SKM-1 (cell line): ENCODE measurements at regions not wholly inside any gene's neighbourhood (a gene's known extent, or its start where the extent isn't known, plus 50 kb on each side); places are given as distances from the start of the nearest gene placed in this dataset.

ENCODE experiments used
- DNase-seq: peaks from one replicate; lab custom pipeline; 2025; ENCODE audit not compliant: unreplicated experiment; lab: John Stamatoyannopoulos, UW

DNA sequence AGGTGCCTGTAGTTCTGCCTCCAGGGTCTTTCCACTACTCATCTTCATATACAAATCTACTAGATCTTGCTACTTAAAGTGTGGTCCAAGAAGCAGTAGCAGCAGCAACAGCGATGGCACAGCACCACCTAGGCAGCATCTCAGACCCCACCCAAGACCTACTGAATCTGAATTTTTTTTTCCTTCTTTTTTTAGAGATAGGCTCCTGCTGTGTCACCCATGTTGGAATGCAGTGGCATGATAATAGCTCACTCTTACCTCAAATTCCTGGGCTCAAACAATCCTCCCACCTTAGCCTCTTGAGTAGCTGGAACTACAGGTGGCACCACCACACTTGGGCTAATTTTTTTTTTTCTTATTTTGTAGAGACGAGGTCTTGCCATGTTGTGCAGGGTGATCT is 346.7 kb upstream of the TGFBR2 start:
- no peak for DNase-seq

DNA sequence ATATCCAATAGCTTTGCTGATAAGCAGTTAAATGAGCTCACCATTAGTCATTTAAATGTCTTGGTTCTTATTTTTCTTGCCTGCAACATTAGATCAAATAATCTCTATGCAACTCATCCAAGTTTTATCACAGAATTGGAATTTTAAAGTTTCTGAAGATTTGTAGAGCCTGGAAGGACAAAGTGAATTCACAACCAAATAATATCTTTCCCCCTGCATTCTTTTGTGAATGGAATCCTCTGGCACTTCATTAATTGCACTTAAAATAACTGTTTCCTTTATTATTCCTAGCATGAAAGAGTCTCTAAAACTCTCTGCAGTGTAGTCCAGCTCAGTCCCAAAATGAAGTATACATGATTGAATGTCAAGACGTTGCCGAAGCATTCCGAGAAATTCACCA is 345.6 kb upstream of the TGFBR2 start:
- DNase-seq, result no peak

DNA sequence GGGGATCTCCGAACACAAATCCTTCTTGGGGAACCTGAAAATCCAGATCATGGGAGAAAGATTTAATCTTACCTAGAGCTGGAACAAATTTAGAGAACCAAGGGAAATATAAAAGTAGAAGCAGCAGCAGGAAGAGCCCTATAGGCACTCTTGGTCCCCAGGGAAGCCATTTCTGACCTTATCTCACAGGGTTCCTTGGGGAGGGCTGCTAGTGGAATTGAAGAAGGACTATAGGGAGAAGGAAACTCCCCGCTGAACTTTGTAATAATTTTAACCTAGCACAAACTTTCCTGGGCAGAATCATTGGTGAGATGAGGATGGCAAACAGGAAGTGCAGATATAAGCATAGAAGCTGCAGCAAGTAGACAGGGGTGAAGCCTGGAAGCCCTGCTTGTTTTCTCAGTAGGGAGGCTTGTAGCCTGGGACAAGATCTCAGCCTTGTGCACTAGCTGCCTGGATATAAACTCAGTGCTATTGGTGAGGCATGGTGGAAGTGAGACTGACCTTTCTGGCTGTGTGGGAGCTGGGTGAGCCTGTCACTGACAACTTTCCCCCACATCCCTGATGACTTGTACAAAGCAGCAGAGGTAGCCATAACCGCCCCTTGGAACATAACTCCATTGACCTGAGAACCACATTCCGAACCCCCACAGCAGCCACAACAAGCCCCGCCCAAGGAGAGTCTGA is 343.0 kb upstream of the TGFBR2 start:
- no peak for DNase-seq

DNA sequence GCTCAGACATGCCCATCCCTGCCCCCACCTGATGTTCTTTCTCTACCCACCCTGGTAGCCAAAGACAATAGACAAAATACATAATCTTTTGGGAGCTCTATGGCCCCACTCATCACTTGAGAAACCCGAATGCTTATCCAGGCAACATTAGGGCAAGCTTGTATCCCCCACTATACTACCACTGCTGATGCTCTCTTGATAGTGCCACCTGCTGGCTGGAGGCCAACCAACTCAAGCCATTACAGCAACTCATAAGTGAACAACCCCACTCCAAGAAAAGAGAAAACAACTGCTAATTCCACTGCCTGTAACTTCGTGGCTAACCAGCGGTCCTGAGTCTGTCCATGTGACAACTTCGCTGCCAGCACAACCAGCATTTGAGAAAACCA is 342.5 kb upstream of the TGFBR2 start:
- no peak for DNase-seq

DNA sequence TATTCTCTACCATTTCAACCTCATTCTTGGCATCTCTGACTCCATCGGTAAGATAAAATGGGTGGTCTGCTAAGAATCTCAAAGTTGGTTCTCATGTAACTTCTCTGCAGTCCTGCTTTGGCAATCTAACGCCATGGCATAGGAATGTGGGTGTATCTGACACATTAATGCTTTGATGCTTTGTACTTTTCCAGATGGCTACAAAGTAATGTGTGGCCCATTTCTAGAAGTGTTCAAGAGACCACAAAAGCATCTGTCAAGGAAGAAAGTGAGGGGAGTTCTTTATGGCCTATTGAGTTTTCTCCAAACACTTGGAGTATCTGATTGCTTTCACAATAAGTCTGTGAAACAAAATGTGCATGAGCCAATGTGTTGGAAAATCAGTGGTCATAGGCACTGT is 339.9 kb upstream of the TGFBR2 start:
- DNase-seq, result no peak

DNA sequence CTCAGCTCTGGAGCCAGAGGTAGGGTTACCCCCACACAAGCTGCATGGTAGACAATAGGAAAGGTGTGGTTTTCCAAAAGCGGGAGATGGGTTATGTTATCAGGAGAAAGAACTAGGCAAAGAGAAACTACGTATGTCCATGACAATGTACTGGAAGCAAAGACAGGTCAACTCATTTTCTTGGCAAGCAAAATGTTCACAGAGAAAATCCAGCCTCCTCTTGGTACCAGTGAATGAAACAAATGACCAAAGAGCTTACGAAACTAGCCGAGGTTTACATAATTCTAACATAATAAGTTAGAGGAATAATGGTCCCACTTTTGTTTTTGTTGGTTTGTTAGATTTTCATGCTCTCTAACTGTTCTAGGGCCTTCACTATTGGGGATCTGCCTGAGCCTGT is 338.1 kb upstream of the TGFBR2 start:
- DNase-seq, result no peak

DNA sequence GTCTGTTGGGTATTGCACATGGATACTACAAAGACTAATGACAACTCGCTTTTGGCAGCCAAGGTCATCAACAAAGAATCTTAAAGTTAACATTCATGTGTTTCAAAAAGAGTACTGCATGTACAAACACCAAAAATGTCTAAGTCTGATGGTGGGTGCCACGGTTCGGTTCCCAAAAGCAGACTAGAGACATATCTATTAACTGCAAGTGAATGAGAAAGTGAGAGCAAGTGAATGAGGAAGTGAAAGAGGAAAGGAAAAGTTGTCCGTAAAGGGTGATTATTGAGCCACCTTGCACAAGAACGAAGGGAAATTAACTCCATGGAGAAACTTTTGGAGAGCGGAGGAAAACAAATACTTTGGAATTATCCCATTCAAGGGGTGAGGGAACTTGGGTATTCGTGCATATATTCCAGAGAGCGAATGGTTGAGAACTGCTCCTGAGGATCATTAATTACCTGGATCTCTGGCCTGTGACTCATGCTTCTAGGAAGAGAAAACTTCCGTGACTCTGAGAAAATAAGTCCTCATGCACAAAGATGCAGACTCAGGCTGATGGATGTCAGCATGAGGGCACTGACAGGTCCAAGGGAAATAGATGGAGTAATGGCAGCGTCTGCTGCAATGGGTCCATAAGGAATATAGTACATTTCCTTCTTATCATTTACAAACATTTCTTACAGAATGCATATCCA is 336.5 kb upstream of the TGFBR2 start:
- peak; percentile 19 for DNase-seq

DNA sequence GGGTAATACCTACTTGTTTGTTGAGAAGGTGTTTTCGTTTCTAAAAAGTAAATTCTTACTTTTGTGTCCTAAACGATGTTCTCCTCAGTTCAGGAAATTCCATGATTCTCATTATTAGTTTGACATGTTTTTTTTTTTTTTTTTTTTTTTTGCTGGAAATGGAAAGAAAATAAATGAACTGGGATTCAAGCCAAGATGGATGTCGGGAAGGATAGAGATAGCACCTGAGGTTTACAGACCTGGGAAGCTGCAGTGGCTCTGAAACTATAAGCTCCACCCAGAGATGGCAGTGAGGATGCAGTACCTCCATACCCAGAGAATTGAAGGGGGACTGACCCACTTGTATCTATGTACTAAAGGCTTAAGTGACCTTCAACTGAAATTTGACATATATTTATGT is 334.6 kb upstream of the TGFBR2 start:
- no peak for DNase-seq

DNA sequence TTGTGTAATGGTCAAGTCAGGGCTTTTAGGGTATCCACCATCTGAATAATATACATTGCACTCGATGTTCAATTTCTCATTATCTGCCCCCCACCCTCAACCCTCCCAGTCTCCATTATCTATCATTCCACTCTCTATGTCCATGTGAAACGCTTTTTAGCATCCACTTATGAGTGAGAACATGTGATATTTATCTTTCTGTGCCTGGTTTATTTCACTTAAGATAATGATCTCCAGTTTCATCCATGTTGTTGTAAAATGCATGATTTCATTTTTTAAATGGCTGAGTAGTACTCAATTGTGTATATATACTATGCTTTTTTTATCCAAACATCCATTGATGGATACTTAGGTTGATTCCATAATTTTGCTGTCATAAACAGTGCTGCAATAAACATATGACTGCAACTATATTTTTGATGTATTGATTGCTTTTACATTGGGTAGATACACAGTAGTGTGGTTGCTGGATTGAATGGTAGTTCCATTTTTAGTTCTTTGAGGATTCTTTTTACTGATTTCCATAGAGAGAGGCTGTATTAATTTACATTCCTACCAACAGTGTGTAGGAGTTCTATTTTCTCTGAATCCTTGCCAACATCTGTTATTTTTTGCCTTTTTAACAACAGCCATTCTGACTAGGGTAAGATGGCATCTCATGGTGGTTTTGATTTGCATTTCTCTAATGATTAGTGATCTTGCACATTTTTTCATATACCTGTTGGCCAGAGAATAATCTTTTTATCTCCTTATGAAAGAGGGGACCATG is 332.9 kb upstream of the TGFBR2 start:
- no peak for DNase-seq

DNA sequence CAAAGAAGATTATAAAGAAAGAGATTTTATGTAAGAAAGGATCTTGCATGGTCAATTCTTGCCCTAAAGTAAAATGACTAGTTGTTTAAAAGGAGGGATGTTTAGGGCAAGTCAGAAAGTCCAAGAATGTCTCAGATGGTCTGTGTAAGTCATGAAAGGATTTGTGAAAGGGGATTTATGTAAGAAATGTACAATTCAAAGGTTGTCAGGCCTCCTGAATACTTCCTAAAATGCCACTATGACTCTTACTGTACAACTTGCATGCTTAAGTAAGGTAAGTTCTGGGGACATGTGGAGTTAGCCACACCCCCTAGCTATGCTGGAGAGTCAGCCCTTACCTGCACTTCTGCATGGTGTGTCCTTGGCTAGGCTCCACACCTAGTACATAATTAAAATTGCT is 328.9 kb upstream of the TGFBR2 start:
- no peak for DNase-seq

DNA sequence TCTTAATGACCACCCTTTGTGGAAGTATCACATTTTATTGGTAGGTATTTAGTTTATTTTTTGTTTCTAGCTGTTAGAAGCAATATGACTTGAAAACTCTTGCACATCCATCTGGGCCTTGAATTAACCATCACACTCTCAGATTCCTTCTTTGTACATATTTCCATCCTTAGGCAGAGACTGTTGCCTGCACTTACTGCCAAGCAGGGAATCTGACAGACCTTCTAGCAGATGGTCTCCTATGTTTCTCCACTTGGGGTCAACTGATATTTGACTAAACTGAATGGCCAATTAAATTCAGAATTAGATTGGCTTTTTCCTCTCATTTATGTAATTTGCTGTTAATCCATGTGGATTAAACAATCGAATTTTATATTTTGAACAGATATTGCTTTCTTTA is 324.9 kb upstream of the TGFBR2 start:
- no peak for DNase-seq

DNA sequence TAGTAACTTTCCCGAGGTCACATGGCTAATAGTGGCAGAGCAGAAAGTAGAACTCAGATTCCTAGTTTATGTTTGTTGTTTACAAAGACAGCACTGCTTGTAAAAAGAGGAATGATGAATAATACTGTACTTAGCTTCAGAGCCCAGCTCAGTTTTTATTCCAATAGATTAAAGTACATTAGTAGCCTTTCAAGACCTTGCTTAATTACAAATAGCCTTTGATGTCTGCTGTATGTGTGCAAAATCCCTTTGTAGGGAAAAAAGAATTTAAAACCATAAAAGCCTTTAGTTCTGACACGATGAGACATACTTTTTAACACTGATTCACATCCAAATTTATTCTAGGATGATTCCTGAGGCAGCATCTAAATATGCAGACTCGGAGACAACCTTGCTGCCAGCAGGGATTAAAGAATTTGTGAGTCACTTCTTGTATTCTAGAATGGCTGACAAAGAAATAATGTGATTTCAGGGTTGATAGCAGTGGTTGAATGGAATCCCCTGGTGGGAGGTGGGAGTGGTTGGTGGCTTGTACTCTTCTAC is 324.2 kb upstream of the TGFBR2 start:
- DNase-seq, result no peak

DNA sequence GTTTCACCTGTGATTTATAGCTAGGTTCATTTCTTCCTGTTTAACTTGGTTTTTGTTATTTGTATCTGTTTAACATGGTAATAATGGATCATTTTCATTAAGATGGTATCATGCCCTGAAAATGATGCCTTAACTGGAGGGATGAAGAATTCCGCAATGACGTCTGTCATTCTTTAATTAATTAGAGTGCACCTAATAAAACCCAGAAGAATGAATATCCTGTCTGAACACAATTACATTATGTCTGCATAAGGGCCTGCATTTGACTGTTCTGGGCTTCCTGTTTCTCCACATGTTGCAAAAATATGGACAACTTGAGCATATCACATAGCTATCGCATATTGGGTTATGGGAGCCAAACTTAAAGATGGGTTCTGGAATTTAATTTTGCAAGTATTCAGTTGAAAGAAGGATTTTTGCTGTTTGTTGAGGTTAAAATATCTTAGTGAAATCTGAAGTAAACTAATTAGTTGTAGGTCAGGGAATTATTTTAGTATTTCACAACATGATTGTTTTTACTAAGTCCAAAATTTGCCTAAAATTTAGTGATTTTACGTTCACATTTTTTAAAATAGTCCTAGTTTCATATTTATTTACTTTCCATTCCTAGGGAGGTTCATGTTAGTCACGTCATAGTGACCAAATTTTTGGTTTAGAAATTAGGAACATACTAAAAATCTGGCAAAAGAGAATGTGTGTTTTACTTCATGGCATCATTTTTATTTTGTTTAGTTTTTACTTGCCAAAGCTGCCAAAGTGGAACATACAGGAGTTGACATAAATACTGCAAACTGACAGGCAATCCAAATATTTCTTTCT is 321.0 kb upstream of the TGFBR2 start:
- no peak for DNase-seq

DNA sequence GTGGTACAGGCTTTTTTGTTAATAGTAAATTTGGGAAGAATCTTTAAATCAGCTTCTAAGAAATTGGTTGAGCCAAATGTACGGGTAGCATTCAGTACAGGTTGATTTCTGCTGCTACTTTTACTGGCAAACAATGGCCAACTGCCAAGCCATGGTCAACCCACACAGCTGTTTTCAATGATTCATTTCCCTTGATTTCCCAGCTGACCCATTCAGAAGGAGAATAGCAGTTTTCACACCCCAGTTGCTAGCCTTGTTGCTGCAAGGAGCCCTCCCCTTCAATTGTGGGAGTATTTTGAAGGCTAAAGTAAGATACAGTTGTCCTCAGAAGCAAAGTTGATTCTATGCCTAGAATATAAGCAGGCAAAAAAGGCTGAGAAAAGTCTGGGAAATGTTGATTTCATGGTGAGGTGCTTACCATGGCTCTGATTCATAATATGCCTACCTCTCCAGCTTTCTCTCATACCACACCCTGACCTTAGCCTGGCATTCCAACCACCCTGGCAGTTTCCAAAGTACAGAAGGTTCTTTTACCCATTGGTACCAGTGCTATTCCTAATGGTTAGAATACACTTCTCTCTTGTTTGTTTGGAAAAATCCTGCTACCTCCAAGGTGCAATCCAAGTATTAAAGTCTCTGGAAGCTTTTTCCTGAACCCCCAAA is 320.3 kb upstream of the TGFBR2 start:
- no peak for DNase-seq

DNA sequence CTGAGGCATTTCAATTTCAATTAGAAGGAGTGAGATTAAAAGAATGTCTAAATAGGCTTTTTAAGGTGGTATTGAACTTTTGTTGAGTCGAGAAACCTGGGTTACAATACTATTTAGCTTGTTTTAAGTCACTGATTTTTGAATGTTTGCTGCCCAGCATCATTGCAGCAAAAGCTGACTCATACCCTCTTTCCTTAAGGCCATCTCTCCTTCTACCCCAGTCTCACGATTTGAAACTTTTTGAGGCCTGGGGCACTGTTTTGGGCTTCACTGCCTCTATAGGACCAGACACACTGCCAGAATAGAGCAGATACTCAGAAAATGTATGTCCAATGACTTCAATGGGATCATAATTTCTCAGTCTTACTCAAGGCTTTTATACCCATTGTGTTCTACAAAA is 319.6 kb upstream of the TGFBR2 start:
- no peak for DNase-seq

DNA sequence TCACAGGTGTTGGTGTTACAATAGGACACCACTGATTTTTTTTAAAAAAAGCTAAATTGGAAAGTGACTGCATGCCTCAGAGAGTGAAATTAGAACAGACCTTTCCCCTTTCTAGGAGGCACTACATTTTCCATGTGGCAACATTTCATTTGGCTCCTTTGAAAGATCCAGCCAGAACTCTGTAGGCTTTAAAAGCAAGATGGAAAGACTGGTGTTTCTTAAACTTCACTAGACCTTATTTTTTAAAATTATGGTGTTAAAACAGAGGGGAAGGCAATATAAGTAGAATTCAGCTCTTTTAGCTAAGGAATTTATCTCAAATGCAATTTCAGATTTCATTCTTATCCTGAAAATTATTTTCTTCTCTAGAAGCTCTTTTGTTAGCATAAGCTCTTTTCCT is 317.6 kb upstream of the TGFBR2 start:
- DNase-seq, result no peak

DNA sequence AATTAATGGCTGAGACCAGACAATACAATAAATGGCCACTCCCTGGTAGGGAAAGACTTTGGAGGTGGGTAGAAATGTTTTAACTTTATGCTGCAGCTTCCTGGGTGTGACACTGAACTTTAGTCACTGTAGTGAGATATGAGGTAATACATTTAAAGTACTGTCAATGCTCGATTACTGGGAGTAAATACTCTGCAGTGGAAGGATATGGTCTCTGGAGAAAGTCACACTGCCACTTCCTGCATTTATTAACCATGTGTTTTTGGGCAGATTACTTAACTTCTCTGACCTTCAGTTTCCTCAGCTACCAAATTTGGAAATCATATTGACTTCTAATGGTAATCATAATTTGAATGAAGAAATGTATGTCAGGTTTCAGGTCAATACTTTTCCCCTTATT is 317.1 kb upstream of the TGFBR2 start:
- peak; percentile 50 for DNase-seq

DNA sequence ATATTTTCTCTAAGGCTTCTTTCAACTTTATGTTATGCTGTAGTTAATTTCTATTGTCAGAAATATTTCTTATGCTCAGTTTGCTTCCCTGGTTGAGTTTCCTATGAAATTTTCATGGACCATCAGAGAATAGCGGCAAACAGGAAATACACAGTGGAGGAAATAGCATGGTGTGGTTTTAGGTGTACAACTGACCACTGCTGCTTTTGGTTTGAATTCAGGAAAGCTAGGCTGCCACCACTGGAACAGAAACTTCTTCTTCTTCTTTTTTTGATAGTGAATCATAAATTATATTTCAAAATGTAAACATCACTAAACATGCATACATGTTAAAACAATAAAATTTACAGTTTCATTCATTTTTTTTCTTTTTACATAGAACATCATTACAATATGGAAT is 316.6 kb upstream of the TGFBR2 start:
- peak; percentile 9 for DNase-seq

DNA sequence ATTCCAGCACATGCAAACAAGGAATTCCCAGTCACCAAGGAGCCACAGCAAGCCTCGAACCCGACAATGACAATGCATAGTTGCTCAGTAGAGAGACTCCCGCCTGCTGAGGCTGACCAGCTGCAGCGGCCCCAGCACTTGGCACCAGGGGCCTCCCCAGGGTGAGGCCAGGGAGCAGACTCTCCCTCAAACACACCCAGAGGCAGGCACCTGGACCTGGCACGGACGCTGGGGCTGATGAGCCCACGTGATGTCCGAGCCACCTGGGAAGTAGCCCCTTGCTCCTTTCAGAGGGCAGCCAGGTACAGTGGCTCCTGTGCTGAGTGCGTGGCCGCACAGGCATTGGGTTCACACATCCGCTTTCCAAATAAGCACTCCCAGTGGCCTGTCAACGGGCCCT is 315.9 kb upstream of the TGFBR2 start:
- no peak for DNase-seq

DNA sequence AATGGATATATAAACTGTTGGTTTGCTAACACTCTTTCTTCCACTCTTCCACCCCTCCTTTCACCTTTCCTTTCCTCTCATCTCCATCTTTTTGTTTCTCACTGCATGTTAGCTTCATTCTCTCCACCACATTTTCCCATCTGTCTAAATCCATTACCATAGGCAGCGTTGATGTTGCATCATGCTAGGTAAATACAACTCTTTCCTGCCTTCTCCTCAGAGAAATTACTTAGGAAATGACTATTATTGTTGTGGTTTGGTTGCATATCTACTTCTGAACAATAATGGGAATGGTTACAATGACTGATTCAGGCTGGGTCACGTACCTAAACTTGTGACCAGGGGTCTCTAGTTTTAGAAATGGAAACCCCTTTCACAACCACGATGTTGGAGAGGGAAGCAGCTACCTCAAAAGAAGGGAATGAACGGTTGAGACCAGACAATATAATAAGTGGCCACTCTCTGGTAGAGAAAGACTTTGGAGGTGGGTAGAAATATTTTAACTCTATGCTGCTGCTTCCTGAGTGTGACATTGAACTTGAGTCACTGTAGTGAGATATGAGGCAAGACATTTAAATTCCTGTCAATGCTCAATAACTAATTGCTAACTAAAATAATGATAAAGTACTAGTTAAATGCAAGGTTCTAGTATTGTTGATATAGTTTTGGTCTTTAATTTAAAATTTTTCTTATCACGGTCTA is 314.1 kb upstream of the TGFBR2 start:
- DNase-seq, result no peak
